Endothelial cell of umbilical vein (primary cell): ENCODE measurements at regions not wholly inside any gene's neighbourhood (a gene's known extent, or its start where the extent isn't known, plus 50 kb on each side); places are given as distances from the start of the nearest gene placed in this dataset.

Source experiments
- BruUV-seq: library from RNA; stranded (reverse); fragments of 400-500 nt; replicated peaks from 2 replicates; lab custom pipeline; 2021; lab: Mats Ljungman, UMichigan
- CTCF ChIA-PET: fragments of 300-600, 350-600 bp; sonication (Branson Sonifier 250); formaldehyde crosslinking; loops from one replicate; lab custom pipeline; 2021; ENCODE audit warnings: antibody characterized with exemption, inconsistent platforms; lab: Charles Lee
- POLR2A ChIA-PET: fragments of 300-600, 350-600 bp; sonication (Branson Sonifier 250); formaldehyde crosslinking; loops from one replicate; lab custom pipeline; 2021; ENCODE audit warnings: antibody characterized with exemption, inconsistent platforms; lab: Charles Lee
- DNase-seq: peaks from one replicate; pipeline ENCODE4 v3.0.0-alpha.2; 2011; ENCODE audit warnings: low read depth, low spot score
- FAIRE-seq: peaks from 2 replicates; lab custom pipeline; 2011; peaks lifted over from hg19 to GRCh38; lab: Jason Lieb, UNC
- H2AFZ ChIP-seq: 2 replicates; pipeline ENCODE4 v1.6.0; 2012; ENCODE audit warnings: low read depth, low read length, control low read depth, inconsistent platforms
- H3K27ac ChIP-seq: 2 replicates; pipeline ENCODE4 v1.5.1; 2011; ENCODE audit warnings: low read depth, mild to moderate bottlenecking, control low read depth, low read length, moderate library complexity; ENCODE audit not compliant: insufficient read depth
- H3K27me3 ChIP-seq, 2 experiments: 2 replicates each; pipeline versions ENCODE4 v1.6.0 to v1.6.1; 2011; ENCODE audit warnings: low read length in 2 of 2, mixed read lengths in 1 of 2; ENCODE audit not compliant: control insufficient read depth in 2 of 2, insufficient read depth in 2 of 2
- H3K36me3 ChIP-seq, 2 experiments: 2 replicates in 1 of 2; 3 replicates in 1 of 2; pipeline ENCODE4 v1.5.1; 2011; ENCODE audit warnings: low read length in 2 of 2, mild to moderate bottlenecking in 1 of 2, moderate library complexity in 1 of 2; ENCODE audit not compliant: control insufficient read depth in 2 of 2, insufficient read depth in 2 of 2; ENCODE audit errors: extremely low read depth in 1 of 2
- H3K4me1 ChIP-seq: 3 replicates; pipeline ENCODE4 v1.5.1; 2011; ENCODE audit warnings: mild to moderate bottlenecking, low read length; ENCODE audit not compliant: control insufficient read depth, insufficient read depth; ENCODE audit errors: extremely low read depth
- H3K4me2 ChIP-seq: 2 replicates; pipeline ENCODE4 v1.6.1; 2011; ENCODE audit warnings: low read length, control low read depth, mixed read lengths; ENCODE audit not compliant: insufficient read depth
- H3K4me3 ChIP-seq, 3 experiments: fragments of 200-600 bp in 1 of 3; sonication (generic), shearing (Covaris generic) in 1 of 3; replicated peaks in 1 of 3; 2 replicates each; pipeline ENCODE4 v1.5.1; 2011 to 2016; ENCODE audit warnings: control low read depth in 3 of 3, low read length in 3 of 3, mild to moderate bottlenecking in 2 of 3, inconsistent platforms in 1 of 3, low read depth in 1 of 3, moderate library complexity in 1 of 3; ENCODE audit not compliant: insufficient read depth in 1 of 3
- H3K79me2 ChIP-seq: 2 replicates; pipeline ENCODE4 v1.6.0; 2012; ENCODE audit warnings: low read length, inconsistent platforms; ENCODE audit not compliant: control insufficient read depth, insufficient read depth
- H3K9ac ChIP-seq: replicated peaks from 2 replicates; pipeline ENCODE3; 2011; ENCODE audit warnings: low read length, control low read depth; ENCODE audit not compliant: insufficient read depth; ENCODE audit errors: extremely low read depth
- H3K9me1 ChIP-seq: replicated peaks from 3 replicates; pipeline ENCODE4 v1.6.0; 2011; ENCODE audit warnings: mild to moderate bottlenecking, low read length; ENCODE audit not compliant: control insufficient read depth, insufficient read depth; ENCODE audit errors: extremely low read depth
- H3K9me3 ChIP-seq: replicated peaks from 2 replicates; pipeline ENCODE4 v1.5.1; 2012; ENCODE audit warnings: low read length, inconsistent platforms; ENCODE audit not compliant: control insufficient read depth, insufficient read depth
- H4K20me1 ChIP-seq: replicated peaks from 2 replicates; pipeline ENCODE3; 2011; ENCODE audit warnings: mild to moderate bottlenecking, low read length; ENCODE audit not compliant: control insufficient read depth, insufficient read depth; ENCODE audit errors: extremely low read depth
- CTCF ChIP-seq, 2 donors: IDR thresholded peaks; 1 replicate in 1 of 2; 2 replicates in 1 of 2; pipeline ENCODE4 v1.5.1; 2011; ENCODE audit warnings: low read length in 2 of 2, mild to moderate bottlenecking in 2 of 2, moderate library complexity in 2 of 2, control low read depth in 1 of 2, inconsistent platforms in 1 of 2, low read depth in 1 of 2; ENCODE audit not compliant: insufficient read depth in 1 of 2; ENCODE audit errors: extremely low read depth in 1 of 2
- EZH2 ChIP-seq: IDR thresholded peaks from 2 replicates; pipeline ENCODE4 v1.6.1; 2012; ENCODE audit warnings: borderline replicate concordance, low read depth, mild to moderate bottlenecking, moderate library complexity, low read length, inconsistent platforms; ENCODE audit not compliant: severe bottlenecking
- GATA2 ChIP-seq: IDR thresholded peaks from 2 replicates; pipeline ENCODE4 v1.7.0; 2011; ENCODE audit warnings: low read depth, mild to moderate bottlenecking, moderate library complexity, mixed read lengths, low read length; ENCODE audit not compliant: insufficient read length, insufficient read depth
- MYC ChIP-seq: IDR thresholded peaks from one replicate; pipeline ENCODE4 v1.6.1; 2011; ENCODE audit warnings: mild to moderate bottlenecking, low read depth, low read length
- POLR2A ChIP-seq: IDR thresholded peaks from 2 replicates; pipeline ENCODE4 v1.6.1; 2012; ENCODE audit warnings: low read depth, mild to moderate bottlenecking, control low read depth, low read length
- POLR2AphosphoS5 ChIP-seq: IDR thresholded peaks from 2 replicates; pipeline ENCODE4 v1.6.1; 2012; ENCODE audit warnings: low read depth, mild to moderate bottlenecking, control low read depth, low read length, moderate library complexity; ENCODE audit not compliant: insufficient read depth
- dilution Hi-C: fragments of 300-500 bp; cut with MboI; formaldehyde crosslinking; loops from one replicate; pipeline ENCODE4 v1.15.0; 2019; ENCODE audit warnings: low sequenced_read_pairs; ENCODE audit not compliant: extremely low pct_ligation_motif_present
- intact Hi-C: fragments of 100-400 bp; cut with micrococcal nuclease; formaldehyde crosslinking; loops from one replicate; pipeline ENCODE4 v1.10.0; 2022

GRCh38 chrX:107574054-107574683, 54.1 kb upstream of the PRPS1 start:
- intact Hi-C loops: no loop called here
- Histone ChIP-seq H3K36me3 (no peaks in the 10 kb centered on the region), H3K9me1 (no peaks in the 10 kb centered on the region), H3K79me2 (no peaks in the 10 kb centered on the region), H3K4me3 (no peak overlapping the region), H3K27me3 (no peaks in the 10 kb centered on the region), H3K4me2 (no peak overlapping the region), H3K9ac (no peak overlapping the region), H2AFZ (peak overlapping the region; percentile 41), H3K27ac (no peak overlapping the region), H3K4me1 (no peaks in the 10 kb centered on the region), H3K9me3 (no peaks in the 10 kb centered on the region), H4K20me1 (no peaks in the 10 kb centered on the region)
- dilution Hi-C loops: no loop called here
- DNase-seq (no peak), FAIRE-seq (peak; percentile 49)
- BruUV-seq: no TSS peak
- TF ChIP-seq POLR2AphosphoS5 (no peak), EZH2 (no peak), CTCF (IDR thresholded peaks at IDR 0.05; ENCODE audit: extremely low read depth in 1 of 2, insufficient read depth in 1 of 2, low read depth in 1 of 2, low read length in 2 of 2) (no peak), GATA2 (no peak), POLR2A (no peak), MYC (no peak)
- ChIA-PET POLR2A (no interaction called here), CTCF (no interaction called here)
